Endothelial cell of umbilical vein (primary cell): ENCODE measurements at regions not wholly inside any gene's neighbourhood (a gene's known extent, or its start where the extent isn't known, plus 50 kb on each side); places are given as distances from the start of the nearest gene placed in this dataset.

Experiments used
- BruUV-seq: library from RNA; stranded (reverse); fragments of 400-500 nt; replicated peaks from 2 replicates; lab custom pipeline; 2021; lab: Mats Ljungman, UMichigan
- CTCF ChIA-PET: fragments of 300-600, 350-600 bp; sonication (Branson Sonifier 250); formaldehyde crosslinking; loops from one replicate; lab custom pipeline; 2021; ENCODE audit warnings: antibody characterized with exemption, inconsistent platforms; lab: Charles Lee
- POLR2A ChIA-PET: fragments of 300-600, 350-600 bp; sonication (Branson Sonifier 250); formaldehyde crosslinking; loops from one replicate; lab custom pipeline; 2021; ENCODE audit warnings: antibody characterized with exemption, inconsistent platforms; lab: Charles Lee
- DNase-seq: peaks from one replicate; pipeline ENCODE4 v3.0.0-alpha.2; 2011; ENCODE audit warnings: low read depth, low spot score
- FAIRE-seq: peaks from 2 replicates; lab custom pipeline; 2011; peaks lifted over from hg19 to GRCh38; lab: Jason Lieb, UNC
- H2AFZ ChIP-seq: 2 replicates; pipeline ENCODE4 v1.6.0; 2012; ENCODE audit warnings: low read depth, low read length, control low read depth, inconsistent platforms
- H3K27ac ChIP-seq: 2 replicates; pipeline ENCODE4 v1.5.1; 2011; ENCODE audit warnings: low read depth, mild to moderate bottlenecking, control low read depth, low read length, moderate library complexity; ENCODE audit not compliant: insufficient read depth
- H3K27me3 ChIP-seq, 2 experiments: 2 replicates each; pipeline versions ENCODE4 v1.6.0 to v1.6.1; 2011; ENCODE audit warnings: low read length in 2 of 2, mixed read lengths in 1 of 2; ENCODE audit not compliant: control insufficient read depth in 2 of 2, insufficient read depth in 2 of 2
- H3K36me3 ChIP-seq, 2 experiments: 2 replicates in 1 of 2; 3 replicates in 1 of 2; pipeline ENCODE4 v1.5.1; 2011; ENCODE audit warnings: low read length in 2 of 2, mild to moderate bottlenecking in 1 of 2, moderate library complexity in 1 of 2; ENCODE audit not compliant: control insufficient read depth in 2 of 2, insufficient read depth in 2 of 2; ENCODE audit errors: extremely low read depth in 1 of 2
- H3K4me1 ChIP-seq: 3 replicates; pipeline ENCODE4 v1.5.1; 2011; ENCODE audit warnings: mild to moderate bottlenecking, low read length; ENCODE audit not compliant: control insufficient read depth, insufficient read depth; ENCODE audit errors: extremely low read depth
- H3K4me2 ChIP-seq: 2 replicates; pipeline ENCODE4 v1.6.1; 2011; ENCODE audit warnings: low read length, control low read depth, mixed read lengths; ENCODE audit not compliant: insufficient read depth
- H3K4me3 ChIP-seq, 3 experiments: fragments of 200-600 bp in 1 of 3; sonication (generic), shearing (Covaris generic) in 1 of 3; replicated peaks in 1 of 3; 2 replicates each; pipeline ENCODE4 v1.5.1; 2011 to 2016; ENCODE audit warnings: control low read depth in 3 of 3, low read length in 3 of 3, mild to moderate bottlenecking in 2 of 3, inconsistent platforms in 1 of 3, low read depth in 1 of 3, moderate library complexity in 1 of 3; ENCODE audit not compliant: insufficient read depth in 1 of 3
- H3K79me2 ChIP-seq: 2 replicates; pipeline ENCODE4 v1.6.0; 2012; ENCODE audit warnings: low read length, inconsistent platforms; ENCODE audit not compliant: control insufficient read depth, insufficient read depth
- H3K9ac ChIP-seq: replicated peaks from 2 replicates; pipeline ENCODE3; 2011; ENCODE audit warnings: low read length, control low read depth; ENCODE audit not compliant: insufficient read depth; ENCODE audit errors: extremely low read depth
- H3K9me1 ChIP-seq: replicated peaks from 3 replicates; pipeline ENCODE4 v1.6.0; 2011; ENCODE audit warnings: mild to moderate bottlenecking, low read length; ENCODE audit not compliant: control insufficient read depth, insufficient read depth; ENCODE audit errors: extremely low read depth
- H3K9me3 ChIP-seq: replicated peaks from 2 replicates; pipeline ENCODE4 v1.5.1; 2012; ENCODE audit warnings: low read length, inconsistent platforms; ENCODE audit not compliant: control insufficient read depth, insufficient read depth
- H4K20me1 ChIP-seq: replicated peaks from 2 replicates; pipeline ENCODE3; 2011; ENCODE audit warnings: mild to moderate bottlenecking, low read length; ENCODE audit not compliant: control insufficient read depth, insufficient read depth; ENCODE audit errors: extremely low read depth
- EZH2 ChIP-seq: IDR thresholded peaks from 2 replicates; pipeline ENCODE4 v1.6.1; 2012; ENCODE audit warnings: borderline replicate concordance, low read depth, mild to moderate bottlenecking, moderate library complexity, low read length, inconsistent platforms; ENCODE audit not compliant: severe bottlenecking
- FOS ChIP-seq: IDR thresholded peaks from 2 replicates; pipeline ENCODE4 v1.6.1; 2011; ENCODE audit warnings: mild to moderate bottlenecking, low read length, moderate library complexity, borderline replicate concordance; ENCODE audit not compliant: insufficient read depth
- GATA2 ChIP-seq: IDR thresholded peaks from 2 replicates; pipeline ENCODE4 v1.7.0; 2011; ENCODE audit warnings: low read depth, mild to moderate bottlenecking, moderate library complexity, mixed read lengths, low read length; ENCODE audit not compliant: insufficient read length, insufficient read depth
- JUN ChIP-seq: IDR thresholded peaks from 2 replicates; pipeline ENCODE4 v1.6.1; 2011; ENCODE audit warnings: borderline replicate concordance, low read depth; ENCODE audit not compliant: insufficient read length, insufficient read depth
- MYC ChIP-seq: IDR thresholded peaks from one replicate; pipeline ENCODE4 v1.6.1; 2011; ENCODE audit warnings: mild to moderate bottlenecking, low read depth, low read length
- POLR2A ChIP-seq: IDR thresholded peaks from 2 replicates; pipeline ENCODE4 v1.6.1; 2012; ENCODE audit warnings: low read depth, mild to moderate bottlenecking, control low read depth, low read length
- POLR2AphosphoS5 ChIP-seq: IDR thresholded peaks from 2 replicates; pipeline ENCODE4 v1.6.1; 2012; ENCODE audit warnings: low read depth, mild to moderate bottlenecking, control low read depth, low read length, moderate library complexity; ENCODE audit not compliant: insufficient read depth
- dilution Hi-C: fragments of 300-500 bp; cut with MboI; formaldehyde crosslinking; loops from one replicate; pipeline ENCODE4 v1.15.0; 2019; ENCODE audit warnings: low sequenced_read_pairs; ENCODE audit not compliant: extremely low pct_ligation_motif_present
- intact Hi-C: fragments of 100-400 bp; cut with micrococcal nuclease; formaldehyde crosslinking; loops from one replicate; pipeline ENCODE4 v1.10.0; 2022
- TF ChIP-seq, protein P1 (sequence below), 2 donors: IDR thresholded peaks; 1 replicate in 1 of 2; 2 replicates in 1 of 2; pipeline ENCODE4 v1.5.1; 2011; ENCODE audit warnings: low read length in 2 of 2, mild to moderate bottlenecking in 2 of 2, moderate library complexity in 2 of 2, control low read depth in 1 of 2, inconsistent platforms in 1 of 2, low read depth in 1 of 2; ENCODE audit not compliant: insufficient read depth in 1 of 2; ENCODE audit errors: extremely low read depth in 1 of 2
- TF ChIP-seq, protein P2 (sequence below): IDR thresholded peaks from 2 replicates; pipeline ENCODE4 v1.6.1; 2011; ENCODE audit not compliant: insufficient read depth, insufficient read length

DNA sequence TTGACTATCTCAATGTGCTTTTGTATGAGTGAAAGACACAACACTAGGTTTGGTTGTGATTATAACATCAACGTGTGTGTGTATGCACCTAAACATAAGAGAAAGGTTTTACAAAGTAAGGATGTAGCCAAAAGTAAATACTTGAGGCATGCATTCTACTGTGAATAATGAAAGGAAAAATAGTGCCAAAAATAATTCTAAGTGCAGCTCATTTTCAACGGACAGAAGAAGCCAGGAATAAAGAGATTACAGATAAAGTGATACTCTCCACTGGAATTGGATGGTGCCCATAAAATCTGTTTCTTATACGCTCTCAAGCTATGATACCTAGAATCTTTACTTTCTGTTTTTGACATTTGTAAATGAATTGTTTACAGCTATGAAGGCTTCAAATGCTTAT is 135.0 kb upstream of the TMEM72 start:
- Histone ChIP-seq H3K27me3 (peaks cover 0 to 2% of the 10 kb centered on the region in 2 experiments), H3K27ac (no peak overlapping the region), H3K4me2 (no peak overlapping the region), H3K9me1 (no peaks in the 10 kb centered on the region), H3K4me3 (no peak overlapping the region), H2AFZ (no peak overlapping the region), H3K79me2 (no peaks in the 10 kb centered on the region), H3K36me3 (no peaks in the 10 kb centered on the region), H3K9me3 (no peaks in the 10 kb centered on the region), H3K9ac (no peak overlapping the region), H3K4me1 (no peaks in the 10 kb centered on the region), H4K20me1 (no peaks in the 10 kb centered on the region)
- FAIRE-seq, result no peak
- DNase-seq, result no peak
- POLR2A ChIA-PET, result interaction anchor here (0.6 kb wide), 1 partner anchor 24 kb away, joined by 3 read pairs; no protein-coding TSS in a partner anchor
- intact Hi-C loops, result no loop called here
- dilution Hi-C loops, result no loop called here
- no TSS peak for BruUV-seq
- TF ChIP-seq GATA2 (no peak), FOS (no peak), EZH2 (no peak), POLR2A (no peak), POLR2AphosphoS5 (no peak), JUN (no peak), MYC (no peak)
- TF ChIP-seq, protein P1, sequence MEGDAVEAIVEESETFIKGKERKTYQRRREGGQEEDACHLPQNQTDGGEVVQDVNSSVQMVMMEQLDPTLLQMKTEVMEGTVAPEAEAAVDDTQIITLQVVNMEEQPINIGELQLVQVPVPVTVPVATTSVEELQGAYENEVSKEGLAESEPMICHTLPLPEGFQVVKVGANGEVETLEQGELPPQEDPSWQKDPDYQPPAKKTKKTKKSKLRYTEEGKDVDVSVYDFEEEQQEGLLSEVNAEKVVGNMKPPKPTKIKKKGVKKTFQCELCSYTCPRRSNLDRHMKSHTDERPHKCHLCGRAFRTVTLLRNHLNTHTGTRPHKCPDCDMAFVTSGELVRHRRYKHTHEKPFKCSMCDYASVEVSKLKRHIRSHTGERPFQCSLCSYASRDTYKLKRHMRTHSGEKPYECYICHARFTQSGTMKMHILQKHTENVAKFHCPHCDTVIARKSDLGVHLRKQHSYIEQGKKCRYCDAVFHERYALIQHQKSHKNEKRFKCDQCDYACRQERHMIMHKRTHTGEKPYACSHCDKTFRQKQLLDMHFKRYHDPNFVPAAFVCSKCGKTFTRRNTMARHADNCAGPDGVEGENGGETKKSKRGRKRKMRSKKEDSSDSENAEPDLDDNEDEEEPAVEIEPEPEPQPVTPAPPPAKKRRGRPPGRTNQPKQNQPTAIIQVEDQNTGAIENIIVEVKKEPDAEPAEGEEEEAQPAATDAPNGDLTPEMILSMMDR (IDR thresholded peaks at IDR 0.05; ENCODE audit: extremely low read depth in 1 of 2, insufficient read depth in 1 of 2, low read depth in 1 of 2, low read length in 2 of 2), result no peak
- TF ChIP-seq, protein P2, sequence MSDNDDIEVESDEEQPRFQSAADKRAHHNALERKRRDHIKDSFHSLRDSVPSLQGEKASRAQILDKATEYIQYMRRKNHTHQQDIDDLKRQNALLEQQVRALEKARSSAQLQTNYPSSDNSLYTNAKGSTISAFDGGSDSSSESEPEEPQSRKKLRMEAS, result no peak
- CTCF ChIA-PET, result interaction anchor here (0.7 kb wide), 1 partner anchor 54 kb away, joined by 5 read pairs; no protein-coding TSS in a partner anchor
